ENCODE measurements at regions not wholly inside any gene's neighbourhood (a gene's known extent, or its start where the extent isn't known, plus 50 kb on each side); places are given as distances from the start of the nearest gene placed in this dataset.

DNA sequence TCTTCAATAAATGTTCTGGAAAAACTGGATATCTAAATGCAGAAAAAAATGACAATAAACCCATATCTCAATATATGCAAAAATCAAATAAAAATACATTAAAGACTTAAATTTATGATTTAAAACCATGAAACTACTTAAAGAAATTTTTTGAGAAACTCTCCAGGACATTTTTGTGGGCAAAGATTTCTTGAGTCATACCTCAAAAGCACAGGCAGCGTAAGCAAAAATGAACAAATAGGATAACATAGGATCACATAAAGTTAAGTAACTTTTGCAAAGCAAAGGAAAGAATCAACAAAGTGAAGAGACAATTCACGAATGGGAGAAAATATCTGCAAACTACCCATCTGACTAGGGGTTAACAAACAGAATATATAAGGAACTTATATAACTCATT is 1545.5 kb downstream of the SUCLG1 start:
- no peaks in the 10 kb centered on the region for H3K9me3 ChIP-seq
- H3K4me1 ChIP-seq: no peaks in the 10 kb centered on the region
- H3K36me3 ChIP-seq: no peaks in the 10 kb centered on the region
- no peak overlapping the region for H3K27ac ChIP-seq
- no peak overlapping the region for H3K4me3 ChIP-seq
- H3K9ac ChIP-seq: no peak overlapping the region
- H3K27me3 ChIP-seq: no peaks in the 10 kb centered on the region
- H3K4me2 ChIP-seq: no peak overlapping the region
- H4K20me1 ChIP-seq: no peaks in the 10 kb centered on the region
- TF ChIP-seq Cebpa-rat (IDR thresholded peaks at IDR 0.05): no peak

DNA sequence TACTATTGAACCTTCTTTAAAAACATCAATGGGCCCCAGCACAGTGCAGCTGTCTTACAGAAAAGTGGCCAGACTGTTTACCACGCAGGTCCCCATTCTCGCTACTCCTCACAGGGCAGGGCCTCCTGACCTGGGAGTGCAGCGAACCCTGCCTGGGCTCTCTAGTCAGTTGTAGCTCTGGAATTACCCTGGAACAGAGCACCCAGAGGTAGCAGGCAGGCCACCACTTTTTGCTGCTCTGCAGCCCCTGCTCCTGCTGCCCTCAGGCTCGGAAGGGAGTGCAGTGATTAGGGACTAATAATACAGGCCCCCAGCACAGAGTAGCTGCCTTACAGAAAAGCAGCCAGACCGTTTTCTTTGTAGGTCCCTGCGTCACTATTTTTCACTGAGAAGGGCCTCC is 1563.0 kb downstream of the SUCLG1 start:
- no peaks in the 10 kb centered on the region for H3K27me3 ChIP-seq
- no peaks in the 10 kb centered on the region for H4K20me1 ChIP-seq

DNA sequence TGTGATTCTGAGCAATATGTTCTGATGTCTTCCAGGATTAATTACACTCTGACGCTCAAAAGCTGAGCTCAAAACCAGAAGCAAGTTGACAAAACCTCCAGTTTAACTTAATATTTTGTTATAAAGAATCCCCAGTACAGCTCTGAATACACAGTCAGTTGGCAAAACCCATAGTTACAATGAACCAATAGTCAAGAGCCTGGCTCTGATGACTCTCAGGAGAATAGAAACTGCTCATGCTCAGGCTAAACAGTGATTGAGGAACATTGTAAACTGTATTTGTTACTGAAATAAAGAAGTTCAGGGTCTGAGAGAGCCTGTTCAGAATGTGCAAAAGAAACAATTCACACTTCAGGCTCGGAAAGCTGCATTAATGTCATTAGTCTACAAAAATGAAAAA is 1565.9 kb downstream of the SUCLG1 start:
- Histone ChIP-seq H3K4me3 (no peak overlapping the region), H3K36me3 (no peaks in the 10 kb centered on the region), H4K20me1 (no peaks in the 10 kb centered on the region), H3K27ac (no peak overlapping the region), H3K4me2 (no peak overlapping the region), H3K27me3 (no peaks in the 10 kb centered on the region), H3K9me3 (no peaks in the 10 kb centered on the region), H3K9ac (no peak overlapping the region), H3K4me1 (peaks cover 14% of the 10 kb centered on the region)
- TF ChIP-seq Cebpa-rat (IDR thresholded peaks at IDR 0.05): no peak

More for the DNA sequence above, 1563.0 kb downstream of the SUCLG1 start:
- Histone ChIP-seq H3K27ac (no peak overlapping the region), H3K9ac (no peak overlapping the region), H3K4me1 (peaks cover 14% of the 10 kb centered on the region), H3K9me3 (no peaks in the 10 kb centered on the region), H3K36me3 (no peaks in the 10 kb centered on the region), H3K4me2 (peak overlapping the region; percentile 66), H3K4me3 (no peak overlapping the region)
- TF ChIP-seq Cebpa-rat (IDR thresholded peaks at IDR 0.05): no peak

DNA sequence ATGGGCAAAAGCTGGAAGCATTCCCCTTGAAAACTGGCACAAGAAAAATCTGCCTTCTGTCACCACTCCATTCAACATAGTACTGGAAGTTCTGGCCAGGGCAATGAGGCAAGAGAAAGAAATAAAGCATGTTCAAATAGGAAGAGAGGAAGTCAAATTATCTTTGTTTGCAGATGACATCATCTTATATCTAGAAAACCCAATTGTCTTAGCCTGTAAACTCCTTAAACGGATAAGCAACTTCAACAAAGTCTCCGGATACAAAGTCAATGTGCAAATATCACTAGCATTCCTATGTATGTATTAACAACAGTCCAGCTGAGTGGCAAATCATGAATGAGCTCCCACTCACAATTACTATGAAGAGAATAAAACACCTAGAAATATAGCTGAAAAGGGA is 1579.3 kb downstream of the SUCLG1 start:
- no peaks in the 10 kb centered on the region for H3K4me1 ChIP-seq
- no peak overlapping the region for H3K4me2 ChIP-seq
- H3K27ac ChIP-seq: no peak overlapping the region
- no peaks in the 10 kb centered on the region for H3K36me3 ChIP-seq
- no peak overlapping the region for H3K9ac ChIP-seq
- no peaks in the 10 kb centered on the region for H3K27me3 ChIP-seq
- no peak for TF ChIP-seq Cebpa-rat (IDR thresholded peaks at IDR 0.05)
- H3K4me3 ChIP-seq: no peak overlapping the region
- no peaks in the 10 kb centered on the region for H3K9me3 ChIP-seq
- H4K20me1 ChIP-seq: no peaks in the 10 kb centered on the region

DNA sequence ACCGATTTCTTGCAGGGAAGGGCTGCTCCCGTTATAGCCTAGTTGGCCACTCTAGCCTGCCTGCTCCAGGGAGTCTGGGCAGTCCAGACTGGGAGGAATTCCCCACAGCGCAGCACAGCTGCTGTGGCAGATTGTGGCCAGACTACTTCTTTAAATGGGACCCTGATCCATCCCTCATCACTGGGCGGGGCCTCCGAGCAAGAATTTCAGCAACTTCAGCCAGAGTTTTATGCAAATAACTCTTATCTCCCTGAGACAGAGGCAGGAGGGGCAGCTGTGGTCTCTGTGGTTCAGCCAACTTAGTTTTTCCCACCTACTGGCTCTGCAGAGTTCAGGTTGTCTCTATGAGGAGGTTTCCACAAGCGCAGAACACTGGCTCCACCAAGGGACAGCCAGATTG is 1583.2 kb downstream of the SUCLG1 start:
- Histone ChIP-seq H3K9ac (no peak overlapping the region), H3K4me2 (no peak overlapping the region), H3K27ac (no peak overlapping the region), H3K9me3 (no peaks in the 10 kb centered on the region), H3K4me3 (no peak overlapping the region), H3K4me1 (no peaks in the 10 kb centered on the region), H3K27me3 (no peaks in the 10 kb centered on the region), H4K20me1 (no peaks in the 10 kb centered on the region), H3K36me3 (no peaks in the 10 kb centered on the region)
- no peak for TF ChIP-seq Cebpa-rat (IDR thresholded peaks at IDR 0.05)

DNA sequence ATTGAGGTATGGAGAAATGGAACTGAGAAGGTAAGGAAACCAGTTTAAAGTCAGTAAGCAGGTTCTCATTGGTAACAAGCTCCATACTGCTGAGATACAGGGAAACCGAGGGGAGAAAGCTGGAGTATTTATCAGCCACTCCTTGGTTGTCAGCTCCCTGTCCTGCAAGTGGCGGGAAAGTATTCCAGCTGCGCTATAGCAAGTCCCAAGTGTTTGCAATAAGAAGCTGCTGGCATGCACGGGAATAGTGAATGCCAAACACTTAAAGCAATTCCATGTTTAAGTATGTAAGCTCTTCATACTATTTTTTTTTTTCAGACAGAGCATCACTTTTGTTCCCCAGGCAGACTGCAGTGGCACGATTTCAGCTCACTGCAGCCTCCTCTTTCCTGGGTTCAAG is 1601.1 kb downstream of the SUCLG1 start:
- H3K4me2 ChIP-seq: no peak overlapping the region
- no peak overlapping the region for H3K27ac ChIP-seq
- H3K27me3 ChIP-seq: no peaks in the 10 kb centered on the region
- H3K9me3 ChIP-seq: no peaks in the 10 kb centered on the region
- no peaks in the 10 kb centered on the region for H3K36me3 ChIP-seq
- H3K4me3 ChIP-seq: no peak overlapping the region
- H3K9ac ChIP-seq: no peak overlapping the region
- no peaks in the 10 kb centered on the region for H3K4me1 ChIP-seq
- no peaks in the 10 kb centered on the region for H4K20me1 ChIP-seq
- TF ChIP-seq Cebpa-rat (IDR thresholded peaks at IDR 0.05): no peak

DNA sequence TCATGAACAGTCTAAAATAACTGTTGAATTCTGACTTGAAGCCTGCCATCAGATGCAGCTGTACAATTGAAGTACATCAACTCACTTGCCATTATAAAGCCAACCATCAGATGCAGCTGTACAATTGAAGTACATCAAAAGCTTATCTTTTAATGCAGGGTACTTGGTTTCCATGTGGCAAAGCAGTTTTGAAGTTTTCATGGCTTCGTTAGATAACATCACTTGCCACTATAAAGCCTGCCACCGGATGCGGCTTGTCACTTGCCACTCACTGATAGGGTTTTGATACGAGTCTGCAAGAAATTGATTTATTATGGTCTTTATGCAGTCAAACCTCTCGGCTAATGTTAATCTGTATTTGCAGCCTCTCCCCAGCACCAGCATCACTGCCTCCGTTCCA is 1605.8 kb downstream of the SUCLG1 start:
- H3K4me3 ChIP-seq: no peak overlapping the region
- H3K4me1 ChIP-seq: no peaks in the 10 kb centered on the region
- no peak overlapping the region for H3K4me2 ChIP-seq
- no peak overlapping the region for H3K9ac ChIP-seq
- no peak for TF ChIP-seq Cebpa-rat (IDR thresholded peaks at IDR 0.05)
- H3K36me3 ChIP-seq: no peaks in the 10 kb centered on the region
- no peaks in the 10 kb centered on the region for H4K20me1 ChIP-seq
- H3K9me3 ChIP-seq: no peaks in the 10 kb centered on the region
- H3K27ac ChIP-seq: no peak overlapping the region
- H3K27me3 ChIP-seq: no peaks in the 10 kb centered on the region

DNA sequence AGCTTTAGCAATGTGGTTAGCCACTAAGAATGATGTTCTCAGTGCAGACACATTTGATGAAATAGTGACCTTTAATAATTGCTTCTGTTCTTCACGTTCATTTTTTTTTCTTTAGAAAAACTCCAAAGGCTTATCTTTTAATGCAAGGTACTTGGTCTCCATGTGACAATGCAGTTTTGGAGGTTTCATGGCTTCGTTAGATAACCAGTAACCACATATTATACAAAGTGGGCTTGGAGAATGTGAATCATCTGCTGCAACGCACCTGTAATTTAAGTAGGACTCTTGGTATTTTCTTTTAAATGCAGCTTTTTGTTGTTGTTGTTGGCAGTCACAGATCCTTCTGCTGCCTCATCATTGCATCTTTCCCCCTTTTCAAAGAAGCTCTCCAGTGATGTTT is 1606.3 kb downstream of the SUCLG1 start:
- Histone ChIP-seq H4K20me1 (no peaks in the 10 kb centered on the region), H3K27ac (no peak overlapping the region), H3K4me1 (no peaks in the 10 kb centered on the region), H3K36me3 (no peaks in the 10 kb centered on the region), H3K27me3 (no peaks in the 10 kb centered on the region), H3K9me3 (no peaks in the 10 kb centered on the region), H3K4me2 (no peak overlapping the region), H3K4me3 (no peak overlapping the region), H3K9ac (no peak overlapping the region)
- no peak for TF ChIP-seq Cebpa-rat (IDR thresholded peaks at IDR 0.05)

DNA sequence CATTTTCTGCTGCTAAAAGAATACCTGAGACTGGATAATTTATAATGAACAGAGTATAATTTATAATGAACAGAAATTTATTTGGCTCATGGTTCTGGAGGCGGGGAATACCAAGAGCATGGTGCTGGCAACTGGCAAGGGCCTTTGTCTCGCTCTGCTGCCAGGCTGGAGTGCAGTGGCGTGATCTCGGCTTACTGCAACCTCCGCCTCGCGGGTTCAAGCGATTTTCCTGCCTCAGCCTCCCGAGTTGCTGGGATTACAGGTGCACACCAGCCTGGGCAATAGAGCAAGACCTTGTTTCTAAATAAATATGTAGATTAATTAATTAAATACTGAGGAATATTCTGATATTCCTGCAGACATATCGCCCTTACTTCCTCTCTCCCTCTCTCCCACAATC is 1610.8 kb downstream of the SUCLG1 start:
- no peaks in the 10 kb centered on the region for H3K27me3 ChIP-seq
- H3K27ac ChIP-seq: no peak overlapping the region
- H3K9me3 ChIP-seq: no peaks in the 10 kb centered on the region
- no peaks in the 10 kb centered on the region for H3K4me1 ChIP-seq
- H3K9ac ChIP-seq: no peak overlapping the region
- no peak overlapping the region for H3K4me2 ChIP-seq
- no peaks in the 10 kb centered on the region for H4K20me1 ChIP-seq
- no peaks in the 10 kb centered on the region for H3K36me3 ChIP-seq
- H3K4me3 ChIP-seq: no peak overlapping the region
- TF ChIP-seq Cebpa-rat (IDR thresholded peaks at IDR 0.05): no peak

DNA sequence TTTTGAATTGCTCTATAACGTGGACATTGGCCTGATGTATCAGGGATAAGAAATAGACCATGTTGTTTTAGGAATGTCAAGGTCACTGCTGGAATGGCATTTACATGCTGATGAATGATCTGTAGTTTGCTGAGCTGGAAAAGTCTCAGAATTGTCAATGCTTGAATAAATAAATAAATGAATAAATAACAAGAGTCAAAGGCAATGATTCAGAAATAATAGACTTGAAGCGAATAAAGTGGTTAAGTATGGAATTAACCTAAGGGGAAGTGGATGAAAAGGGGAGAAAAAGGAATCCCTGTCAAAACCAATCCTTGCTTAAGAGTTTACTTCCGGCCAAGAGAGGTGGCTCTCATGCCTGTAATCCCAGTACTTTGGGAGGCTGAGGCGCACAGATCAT is 1620.0 kb downstream of the SUCLG1 start:
- Histone ChIP-seq H3K9ac (no peak overlapping the region), H3K27ac (no peak overlapping the region), H3K9me3 (no peaks in the 10 kb centered on the region), H3K4me1 (no peaks in the 10 kb centered on the region), H3K36me3 (no peaks in the 10 kb centered on the region), H3K4me2 (no peak overlapping the region), H4K20me1 (no peaks in the 10 kb centered on the region), H3K27me3 (no peaks in the 10 kb centered on the region), H3K4me3 (no peak overlapping the region)
- TF ChIP-seq Cebpa-rat (IDR thresholded peaks at IDR 0.05): no peak

DNA sequence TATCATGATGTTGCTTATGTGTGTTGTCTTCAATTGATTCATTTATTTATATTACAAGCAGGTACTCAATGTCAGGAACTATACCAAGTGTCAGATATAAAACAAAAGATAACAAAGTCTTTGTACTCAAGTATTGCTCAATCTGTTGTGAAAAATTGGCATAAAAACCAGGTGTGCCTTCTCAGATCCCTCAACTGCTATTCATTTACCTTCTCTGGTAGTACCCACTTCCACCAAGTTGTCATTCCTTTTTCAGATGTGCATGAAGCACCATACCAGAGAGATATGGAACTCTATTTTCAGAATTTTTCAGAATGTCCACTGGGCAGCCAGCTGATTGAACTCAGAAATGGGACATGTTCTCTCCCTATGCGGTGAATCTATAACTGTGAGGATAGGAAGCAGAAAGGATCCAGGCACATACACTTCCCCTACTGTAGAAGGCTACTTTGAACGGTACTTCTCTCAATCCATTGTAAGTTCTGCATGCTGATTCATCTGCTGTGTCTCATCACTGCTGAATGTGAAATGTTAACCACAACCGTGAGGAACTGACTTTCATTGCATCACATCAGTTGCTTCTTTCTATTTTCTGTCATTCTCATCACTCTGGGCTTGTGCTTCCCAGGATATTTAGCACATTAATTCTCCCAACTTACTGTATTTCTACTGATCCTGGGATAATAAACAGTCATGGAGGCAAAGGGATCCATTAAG is 1621.3 kb downstream of the SUCLG1 start:
- no peak for TF ChIP-seq Cebpa-rat (IDR thresholded peaks at IDR 0.05)

More for the DNA sequence above, 1621.3 kb downstream of the SUCLG1 start:
- no peak overlapping the region for H3K4me3 ChIP-seq
- no peak overlapping the region for H3K9ac ChIP-seq
- no peaks in the 10 kb centered on the region for H3K27me3 ChIP-seq
- H3K9me3 ChIP-seq: no peaks in the 10 kb centered on the region
- H3K4me2 ChIP-seq: no peak overlapping the region
- H3K27ac ChIP-seq: no peak overlapping the region
- no peaks in the 10 kb centered on the region for H4K20me1 ChIP-seq
- no peaks in the 10 kb centered on the region for H3K36me3 ChIP-seq
- H3K4me1 ChIP-seq: no peaks in the 10 kb centered on the region
